Nephron (organoid): ENCODE measurements at regions not wholly inside any gene's neighbourhood (a gene's known extent, or its start where the extent isn't known, plus 50 kb on each side); places are given as distances from the start of the nearest gene placed in this dataset.

Experiments
- H3K27ac Mint-ChIP-seq, 3 experiments: 2 replicates each; pipeline ENCODE4 v1.8.0; 2020; ENCODE audit warnings: mixed read lengths in 3 of 3, mild to moderate bottlenecking in 2 of 3, moderate library complexity in 1 of 3
- H3K27me3 Mint-ChIP-seq: 2 replicates; pipeline ENCODE4 v1.8.0; 2021; ENCODE audit warnings: low read depth, mild to moderate bottlenecking, moderate library complexity, mixed read lengths
- H3K36me3 Mint-ChIP-seq: 2 replicates; pipeline ENCODE4 v1.8.0; 2020; ENCODE audit warnings: low read depth, mixed read lengths
- H3K4me1 Mint-ChIP-seq: 2 replicates; pipeline ENCODE4 v1.8.0; 2020; ENCODE audit warnings: mixed read lengths
- H3K4me3 Mint-ChIP-seq, 3 experiments: 2 replicates each; pipeline ENCODE4 v1.8.0; 2020; ENCODE audit warnings: mild to moderate bottlenecking in 3 of 3, mixed read lengths in 3 of 3, moderate library complexity in 2 of 3
- H3K9me3 Mint-ChIP-seq: 2 replicates; pipeline ENCODE4 v1.8.0; 2020; ENCODE audit warnings: mixed read lengths
- TF ChIP-seq, protein P1 (sequence below), 3 experiments: fragments of 200-600 bp; sonication (generic); IDR thresholded peaks; one replicate each; pipeline ENCODE4 v1.5.0; 2021; ENCODE audit warnings: antibody characterized with exemption in 3 of 3; ENCODE audit not compliant: unreplicated experiment in 3 of 3

- Mint-ChIP-seq H3K4me3 (no peak overlapping the region), H3K4me1 (no peaks in the 10 kb centered on the region), H3K27me3 (peaks cover 21% of the 10 kb centered on the region), H3K36me3 (no peaks in the 10 kb centered on the region), H3K27ac (no peak overlapping the region), H3K9me3 (peaks cover 10% of the 10 kb centered on the region)
- TF ChIP-seq, protein P1, sequence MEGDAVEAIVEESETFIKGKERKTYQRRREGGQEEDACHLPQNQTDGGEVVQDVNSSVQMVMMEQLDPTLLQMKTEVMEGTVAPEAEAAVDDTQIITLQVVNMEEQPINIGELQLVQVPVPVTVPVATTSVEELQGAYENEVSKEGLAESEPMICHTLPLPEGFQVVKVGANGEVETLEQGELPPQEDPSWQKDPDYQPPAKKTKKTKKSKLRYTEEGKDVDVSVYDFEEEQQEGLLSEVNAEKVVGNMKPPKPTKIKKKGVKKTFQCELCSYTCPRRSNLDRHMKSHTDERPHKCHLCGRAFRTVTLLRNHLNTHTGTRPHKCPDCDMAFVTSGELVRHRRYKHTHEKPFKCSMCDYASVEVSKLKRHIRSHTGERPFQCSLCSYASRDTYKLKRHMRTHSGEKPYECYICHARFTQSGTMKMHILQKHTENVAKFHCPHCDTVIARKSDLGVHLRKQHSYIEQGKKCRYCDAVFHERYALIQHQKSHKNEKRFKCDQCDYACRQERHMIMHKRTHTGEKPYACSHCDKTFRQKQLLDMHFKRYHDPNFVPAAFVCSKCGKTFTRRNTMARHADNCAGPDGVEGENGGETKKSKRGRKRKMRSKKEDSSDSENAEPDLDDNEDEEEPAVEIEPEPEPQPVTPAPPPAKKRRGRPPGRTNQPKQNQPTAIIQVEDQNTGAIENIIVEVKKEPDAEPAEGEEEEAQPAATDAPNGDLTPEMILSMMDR (IDR thresholded peaks at IDR 0.05; ENCODE audit: unreplicated experiment in 3 of 3) = no peak
These were observed 684.5 kb downstream of the GATA3 start for GRCh38 chr10:8738987-8739386.

DNA sequence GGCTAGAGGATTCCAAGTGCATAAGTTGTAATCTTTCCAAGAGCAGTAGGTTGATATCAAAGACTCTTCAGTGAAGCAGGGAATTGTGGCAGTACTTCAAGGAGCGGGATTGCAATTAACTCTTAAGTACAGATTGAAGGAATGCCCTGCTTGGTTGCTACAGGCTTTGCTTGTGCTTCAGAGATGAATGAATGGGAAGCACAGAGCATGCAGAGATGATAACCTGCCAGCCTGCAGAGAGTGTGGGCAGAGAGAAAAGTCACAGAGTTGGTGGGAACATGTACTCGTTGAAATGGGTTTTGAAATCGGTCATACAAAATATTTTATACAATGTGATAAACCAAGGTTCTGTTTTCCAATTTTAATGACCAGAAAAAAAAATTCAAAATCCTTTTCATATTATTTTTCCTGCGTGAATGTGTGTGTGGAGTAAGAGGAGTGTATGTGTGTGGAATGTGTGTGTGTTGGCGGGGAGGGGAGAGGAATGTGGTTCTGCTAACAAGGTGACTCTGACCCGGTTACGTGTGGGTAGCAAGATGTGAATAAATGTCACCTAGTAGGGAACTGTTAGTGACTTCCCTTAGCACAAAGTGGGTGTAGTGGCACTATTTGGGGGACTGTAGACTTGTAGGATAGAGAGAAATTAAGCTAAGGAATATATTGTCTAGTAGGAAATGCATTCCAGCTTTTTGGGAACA is 697.8 kb downstream of the GATA3 start:
- H3K4me3 Mint-ChIP-seq = no peak overlapping the region
- H3K9me3 Mint-ChIP-seq = peaks cover 3% of the 10 kb centered on the region
- H3K4me1 Mint-ChIP-seq = no peaks in the 10 kb centered on the region

DNA sequence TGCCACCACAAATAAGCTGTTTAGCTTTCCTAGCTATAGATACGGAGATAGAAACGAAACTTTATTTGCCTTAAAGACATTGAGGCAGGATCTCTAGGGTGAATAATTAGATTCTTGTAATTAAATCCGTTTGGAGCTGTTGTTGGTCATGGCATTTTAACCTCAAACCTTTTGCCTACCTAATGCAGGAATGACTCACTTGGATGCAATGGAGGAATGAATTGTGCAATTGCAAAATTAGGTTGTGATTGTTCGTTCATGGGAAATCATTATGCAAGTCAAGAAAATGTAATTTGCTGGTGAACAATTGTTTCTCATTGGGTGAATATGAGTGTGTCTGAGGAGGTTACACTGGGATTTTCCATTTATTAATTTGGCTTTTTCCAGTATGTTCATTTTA is 703.5 kb downstream of the GATA3 start:
- peaks cover 3% of the 10 kb centered on the region for H3K9me3 Mint-ChIP-seq
- no peaks in the 10 kb centered on the region for H3K27me3 Mint-ChIP-seq
- no peak overlapping the region for H3K27ac Mint-ChIP-seq
- H3K4me1 Mint-ChIP-seq = no peaks in the 10 kb centered on the region
- no peak overlapping the region for H3K4me3 Mint-ChIP-seq
- TF ChIP-seq, protein P1 (IDR thresholded peaks at IDR 0.05; ENCODE audit: unreplicated experiment in 3 of 3) = no peak
- H3K36me3 Mint-ChIP-seq = no peaks in the 10 kb centered on the region

More for the DNA sequence above, 697.8 kb downstream of the GATA3 start:
- no peaks in the 10 kb centered on the region for H3K27me3 Mint-ChIP-seq
- no peak overlapping the region for H3K27ac Mint-ChIP-seq
- H3K36me3 Mint-ChIP-seq = no peaks in the 10 kb centered on the region
- TF ChIP-seq, protein P1 (IDR thresholded peaks at IDR 0.05; ENCODE audit: unreplicated experiment in 3 of 3) = no peak

- no peak overlapping the region for H3K4me3 Mint-ChIP-seq
- H3K36me3 Mint-ChIP-seq = no peaks in the 10 kb centered on the region
- no peaks in the 10 kb centered on the region for H3K9me3 Mint-ChIP-seq
- H3K27ac Mint-ChIP-seq = no peak overlapping the region
- TF ChIP-seq, protein P1 (IDR thresholded peaks at IDR 0.05; ENCODE audit: unreplicated experiment in 3 of 3) = no peak
- no peaks in the 10 kb centered on the region for H3K4me1 Mint-ChIP-seq
- H3K27me3 Mint-ChIP-seq = no peaks in the 10 kb centered on the region
These were observed 712.4 kb downstream of the GATA3 start for GRCh38 chr10:8766899-8767298.

GRCh38 chr10:8767591-8767990 is 713.1 kb downstream of the GATA3 start:
- Mint-ChIP-seq H3K27ac (no peak overlapping the region), H3K36me3 (no peaks in the 10 kb centered on the region), H3K4me3 (no peak overlapping the region), H3K27me3 (no peaks in the 10 kb centered on the region), H3K9me3 (no peaks in the 10 kb centered on the region), H3K4me1 (no peaks in the 10 kb centered on the region)
- TF ChIP-seq, protein P1 (IDR thresholded peaks at IDR 0.05; ENCODE audit: unreplicated experiment in 3 of 3) = no peak

DNA sequence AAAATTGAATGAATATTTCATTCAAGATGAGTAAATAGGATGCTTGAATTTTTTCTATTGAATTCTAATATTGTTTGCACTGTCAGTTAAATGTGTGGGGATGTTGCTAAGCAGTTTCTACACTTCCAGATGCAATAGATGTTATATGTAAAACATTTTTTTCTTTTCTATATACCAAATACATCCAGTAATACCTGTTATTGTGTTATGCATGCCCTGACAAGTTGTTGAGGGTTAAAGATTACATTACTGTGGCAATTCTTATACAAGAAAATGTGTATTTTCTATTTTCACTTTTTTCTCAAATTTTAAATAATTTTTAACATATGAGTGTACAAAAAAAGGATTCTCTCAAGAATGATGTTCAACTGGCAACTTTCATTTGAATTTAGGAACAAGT is 713.9 kb downstream of the GATA3 start:
- H3K4me3 Mint-ChIP-seq = no peak overlapping the region
- no peak overlapping the region for H3K27ac Mint-ChIP-seq
- TF ChIP-seq, protein P1 (IDR thresholded peaks at IDR 0.05; ENCODE audit: unreplicated experiment in 3 of 3) = no peak
- H3K27me3 Mint-ChIP-seq = no peaks in the 10 kb centered on the region
- no peaks in the 10 kb centered on the region for H3K4me1 Mint-ChIP-seq
- no peaks in the 10 kb centered on the region for H3K9me3 Mint-ChIP-seq
- H3K36me3 Mint-ChIP-seq = no peaks in the 10 kb centered on the region
